Stimulated activated CD8-positive, alpha-beta memory T cell treated with anti-CD3 and anti-CD28 coated beads, Interleukin-7, amount 100 ng/mL, for 4 hours (primary cell): ENCODE measurements at regions not wholly inside any gene's neighbourhood (a gene's known extent, or its start where the extent isn't known, plus 50 kb on each side); places are given as distances from the start of the nearest gene placed in this dataset.

Experiments
- DNase-seq, 2 donors: peaks; one replicate each; pipeline ENCODE4 v3.0.0-alpha.2; 2020; ENCODE audit warnings: low read depth in 2 of 2

GRCh38 chr22:47654922-47655491 lies 892.6 kb downstream of the TBC1D22A start:
- DNase-seq, result no peak

DNA sequence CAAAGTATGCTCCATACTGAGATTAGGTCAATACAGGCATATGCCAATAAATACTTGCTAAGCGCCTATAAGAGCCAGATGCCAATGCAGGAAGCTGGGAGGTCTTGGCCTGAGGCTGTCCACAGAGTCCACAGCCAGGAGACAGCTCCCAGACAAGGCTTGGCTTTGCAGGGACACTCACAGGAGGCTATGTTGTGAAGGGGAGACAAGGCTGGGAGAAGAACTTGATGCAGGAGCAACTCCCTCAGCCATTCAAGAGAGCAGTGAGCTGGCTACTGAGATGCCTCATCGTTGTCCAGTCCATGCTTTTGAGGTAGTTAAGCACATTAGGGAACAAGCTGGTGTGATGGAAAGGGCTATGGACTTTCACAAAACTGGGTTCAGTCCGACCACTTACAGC lies 891.5 kb downstream of the TBC1D22A start:
- DNase-seq, result no peak

- no peak for DNase-seq
Measured at GRCh38 chr22:47651216-47651987, 889.0 kb downstream of the TBC1D22A start.

DNA sequence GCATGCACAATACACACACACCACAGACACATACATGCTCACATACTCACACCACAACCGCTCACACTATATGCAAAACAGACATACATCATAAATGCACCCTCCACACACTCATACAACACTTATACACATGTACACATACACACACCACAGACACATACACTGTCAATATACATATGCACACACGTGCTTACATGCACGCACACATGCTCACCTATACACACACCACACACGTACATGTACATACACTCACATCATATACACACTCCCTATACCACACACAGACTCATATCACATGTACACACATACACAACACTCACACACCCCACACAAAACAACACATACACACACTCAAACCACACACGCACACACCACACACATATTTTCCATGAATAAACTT lies 885.3 kb downstream of the TBC1D22A start:
- no peak for DNase-seq

GRCh38 chr22:47647181-47647580 lies 884.7 kb downstream of the TBC1D22A start:
- no peak for DNase-seq

DNA sequence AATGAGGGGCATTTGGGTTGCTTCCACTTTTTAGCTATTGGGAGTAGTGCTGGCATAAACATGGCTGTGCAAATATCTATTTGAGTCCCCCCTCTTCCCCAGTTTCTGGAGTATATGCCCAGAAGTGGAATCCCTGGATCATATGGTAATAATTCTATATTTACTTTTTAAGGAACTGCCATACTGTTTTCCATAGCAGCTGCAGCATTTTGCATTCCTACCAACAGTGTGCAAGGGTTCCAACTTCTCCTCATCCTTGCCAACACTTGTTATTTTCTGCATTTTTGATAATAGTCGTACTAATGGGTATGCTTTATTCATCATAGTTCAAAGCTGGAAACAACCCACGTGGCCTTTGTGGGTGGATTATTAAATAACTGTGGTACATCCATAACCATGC lies 883.5 kb downstream of the TBC1D22A start:
- no peak for DNase-seq

GRCh38 chr22:47645450-47645914 lies 883.0 kb downstream of the TBC1D22A start:
- no peak for DNase-seq

DNA sequence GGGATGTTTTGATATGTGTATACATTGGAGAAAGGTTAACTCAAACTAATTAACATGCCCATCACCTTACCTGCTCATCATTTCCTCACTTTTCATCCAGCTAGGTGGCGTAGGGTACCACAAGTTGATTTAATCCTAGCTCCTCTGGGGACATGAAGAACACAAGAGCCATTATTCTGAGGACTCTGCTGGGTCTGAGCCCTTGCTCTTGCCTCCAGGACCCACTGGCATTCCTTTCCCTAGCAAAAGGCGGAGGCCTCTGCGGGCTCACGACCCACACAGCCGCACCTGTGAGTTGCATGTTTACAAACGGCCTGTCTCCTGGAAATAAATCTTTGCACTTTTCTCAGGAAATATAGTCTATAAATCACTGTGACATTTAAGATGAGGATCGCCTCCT lies 871.9 kb downstream of the TBC1D22A start:
- no peak for DNase-seq

- no peak for DNase-seq
Measured at GRCh38 chr22:47633111-47633510, 870.7 kb downstream of the TBC1D22A start.

- DNase-seq, result no peak
Measured at GRCh38 chr22:47632701-47633100, 870.3 kb downstream of the TBC1D22A start.

- no peak for DNase-seq
Measured at GRCh38 chr22:47631571-47632102, 869.2 kb downstream of the TBC1D22A start.

- DNase-seq, result no peak
Measured at GRCh38 chr22:47630741-47631534, 868.5 kb downstream of the TBC1D22A start.

DNA sequence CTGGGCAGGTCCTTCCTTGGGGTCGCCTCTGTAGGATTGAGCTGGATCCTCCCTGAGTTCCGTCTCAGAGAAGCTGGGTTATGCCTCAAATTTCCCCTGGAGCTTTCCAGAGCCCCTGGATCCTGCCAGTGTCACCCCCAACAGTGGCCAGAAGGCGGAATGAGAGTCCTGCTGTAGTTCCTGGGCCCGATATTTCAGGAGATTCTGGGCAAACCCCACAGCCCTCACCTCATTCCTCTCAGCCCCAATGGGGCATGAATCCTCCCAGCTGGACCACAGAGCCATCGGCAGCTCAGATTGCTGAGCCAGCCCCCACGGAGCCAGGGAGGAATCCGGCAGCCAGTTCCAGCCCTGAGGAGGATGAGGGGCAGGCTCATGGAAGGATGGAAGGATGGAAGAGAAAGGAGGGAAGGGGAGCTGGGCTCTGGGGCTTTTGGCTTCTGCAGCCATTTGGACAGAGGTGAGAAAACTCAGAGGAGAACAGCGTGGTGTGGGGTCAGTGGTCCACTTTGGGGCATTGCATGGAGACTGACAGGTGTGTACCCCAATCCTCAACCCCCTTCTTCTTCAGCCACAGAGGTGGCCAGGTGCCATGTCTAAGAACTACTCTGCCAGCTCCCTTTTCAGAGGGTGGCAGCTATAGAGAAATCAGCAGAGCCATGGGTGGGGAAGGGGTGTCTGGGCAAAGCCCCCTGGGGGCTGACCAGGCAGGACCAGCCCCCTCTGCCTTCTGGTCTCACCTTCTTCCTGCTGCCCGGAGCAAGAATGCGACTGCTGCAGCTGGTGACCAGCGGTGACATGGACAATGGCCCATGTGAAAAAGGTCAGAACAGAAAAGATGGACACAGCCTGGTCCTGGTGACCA lies 867.6 kb downstream of the TBC1D22A start:
- no peak for DNase-seq

DNA sequence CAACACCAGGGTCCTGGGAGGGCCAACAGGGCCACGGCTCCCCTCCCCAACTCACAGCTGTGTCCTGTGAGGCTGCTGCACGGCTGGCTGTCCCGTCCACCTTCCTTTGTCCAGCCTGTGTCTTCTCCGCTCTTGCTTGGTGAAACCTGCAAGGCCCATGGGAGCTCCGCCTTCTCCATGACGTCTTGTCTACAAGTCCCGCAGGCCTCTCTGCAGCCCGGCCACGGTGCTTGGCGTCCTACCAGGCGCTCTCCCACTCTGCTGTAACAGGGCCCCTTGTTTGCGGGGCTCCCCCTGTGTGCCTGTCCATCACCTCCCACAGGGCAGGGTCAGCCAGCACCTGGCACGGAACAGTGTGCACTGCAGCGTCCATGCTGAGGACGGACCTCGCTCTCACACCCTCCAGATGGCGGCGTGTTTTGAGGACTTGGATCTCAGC lies 866.8 kb downstream of the TBC1D22A start:
- no peak for DNase-seq

DNA sequence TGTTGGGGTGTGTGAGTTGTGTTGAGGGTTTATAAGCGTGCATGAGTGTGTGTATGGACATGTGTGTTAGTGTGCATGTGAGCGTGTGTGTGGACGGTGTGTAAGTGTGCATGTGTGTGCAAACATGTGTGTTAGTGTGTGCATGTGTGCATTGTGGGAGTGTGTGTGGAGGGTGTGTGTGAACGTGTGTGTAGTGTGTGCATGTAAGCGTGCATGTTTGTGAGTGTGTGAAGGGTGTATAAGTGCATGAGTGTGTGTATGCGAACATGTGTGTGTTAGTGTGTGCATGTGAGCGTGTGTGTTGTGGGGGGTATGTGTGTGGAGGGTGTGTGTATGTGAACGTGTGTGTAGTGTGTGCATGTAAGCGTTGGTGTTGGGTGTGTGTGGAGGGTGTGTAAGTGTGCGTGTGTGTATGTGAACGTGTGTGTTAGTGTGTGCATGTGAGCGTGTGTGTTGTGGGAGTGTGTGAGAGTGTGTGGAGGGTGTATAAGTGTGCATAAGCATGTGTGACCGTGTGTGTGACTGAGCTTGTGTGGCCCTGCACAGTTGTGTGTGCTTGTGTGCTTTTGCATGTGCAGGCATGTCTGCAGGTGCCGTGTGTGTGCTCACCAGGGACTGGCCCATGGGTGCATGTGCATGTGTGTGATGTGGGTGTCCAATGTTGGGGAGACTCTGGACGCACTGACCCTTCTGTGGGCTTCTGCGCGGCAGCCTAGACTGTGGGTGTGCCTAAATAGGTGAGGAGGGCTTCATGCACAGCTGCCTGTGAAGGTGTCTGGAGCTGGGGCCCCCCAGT lies 866.2 kb downstream of the TBC1D22A start:
- no peak for DNase-seq

- DNase-seq, result no peak
Measured at GRCh38 chr22:47627556-47628253, 865.3 kb downstream of the TBC1D22A start.

- DNase-seq, result no peak
Measured at GRCh38 chr22:47626428-47627390, 864.3 kb downstream of the TBC1D22A start.

DNA sequence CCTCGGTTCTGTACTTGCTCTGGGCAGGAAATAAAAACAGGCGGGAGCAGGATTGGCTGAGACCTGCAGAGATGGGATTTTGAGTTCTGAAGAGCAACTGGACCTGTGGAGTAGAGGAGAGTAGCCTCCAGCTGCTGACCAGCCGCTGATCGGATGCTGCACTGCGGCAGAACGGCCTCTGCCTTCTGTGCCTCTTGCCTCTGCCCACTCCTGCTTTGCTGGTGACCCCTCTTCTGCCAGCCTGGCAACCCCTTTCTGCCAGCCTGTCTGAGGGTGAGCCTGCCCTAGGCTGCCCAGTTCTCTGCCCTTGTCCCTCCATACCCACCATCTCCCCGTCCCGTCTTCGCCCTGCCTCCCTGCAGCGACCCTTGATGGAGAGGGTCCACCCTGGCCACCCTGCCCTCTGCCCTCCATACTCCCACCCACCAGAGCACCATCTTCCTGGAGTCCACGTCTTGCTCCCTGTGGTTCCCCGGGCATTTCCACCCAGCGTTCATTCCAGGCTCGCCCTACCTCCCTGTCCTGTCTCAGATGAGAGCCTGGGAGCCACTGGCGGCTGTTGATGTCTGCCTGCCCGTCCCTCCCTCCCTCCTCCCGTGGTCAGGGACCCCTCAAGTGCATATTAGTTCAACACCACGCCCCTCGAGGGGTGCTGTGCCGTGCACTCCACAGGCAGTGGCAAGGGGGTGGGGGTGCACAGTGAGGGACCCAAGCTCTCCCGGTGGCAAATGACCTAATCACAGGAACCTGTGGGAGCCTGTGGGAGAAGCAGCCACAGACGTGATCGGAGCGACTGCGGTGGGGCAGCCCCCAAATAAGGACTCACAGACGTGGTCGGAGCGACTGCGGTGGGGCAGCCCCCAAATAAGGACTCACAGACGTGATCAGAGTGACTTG lies 863.3 kb downstream of the TBC1D22A start:
- DNase-seq, result no peak
